ENCODE measurements at regions not wholly inside any gene's neighbourhood (a gene's known extent, or its start where the extent isn't known, plus 50 kb on each side); places are given as distances from the start of the nearest gene placed in this dataset.

DNA sequence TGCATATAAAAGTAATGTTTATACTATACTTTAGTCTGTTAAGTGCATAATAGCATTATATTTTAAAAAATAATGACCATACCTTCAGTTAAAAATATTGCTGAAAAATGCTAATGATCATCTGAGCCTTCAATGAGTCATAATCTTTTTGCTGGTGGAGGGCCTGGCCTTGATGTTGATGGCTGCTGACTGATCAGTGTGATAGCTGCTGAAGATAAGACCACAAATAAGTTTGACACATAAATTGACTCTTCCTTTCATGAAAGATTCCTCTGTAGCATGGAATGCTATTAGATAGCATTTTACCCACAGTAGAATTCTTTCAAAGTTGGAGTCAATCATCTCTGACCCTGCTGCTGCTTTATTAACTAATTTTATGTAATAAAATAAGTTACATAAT, 128.4 kb upstream of the CCDC85A start:
- TF ChIP-seq SNAI2 (CRISPR knock-in tag; IDR thresholded peaks at IDR 0.05) (no peak), PPARA (CRISPR knock-in tag; IDR thresholded peaks at IDR 0.05; ENCODE audit: borderline replicate concordance) (no peak)
